Tibial artery (tissue), 4 donors: ENCODE measurements at regions not wholly inside any gene's neighbourhood (a gene's known extent, or its start where the extent isn't known, plus 50 kb on each side); places are given as distances from the start of the nearest gene placed in this dataset.

Experiments used
- DNase-seq, 2 donors: peaks; one replicate each; pipeline ENCODE4 v3.0.0-alpha.2; 2019
- H3K27ac ChIP-seq, 2 donors: fragments of 200-600 bp; sonication (generic) in 1 of 2; 1 replicate in 1 of 2; 2 replicates in 1 of 2; pipeline ENCODE4 v1.5.1; 2018 to 2019; ENCODE audit warnings: mild to moderate bottlenecking in 1 of 2
- H3K27me3 ChIP-seq, 2 donors: fragments of 200-600 bp; sonication (generic) in 1 of 2; one replicate each; pipeline versions ENCODE4 v1.5.1 to v1.6.0; 2016 to 2019
- H3K36me3 ChIP-seq, 3 donors: fragments of 200-600 bp; sonication (generic) in 2 of 3; one replicate each; pipeline ENCODE4 v1.5.1; 2016 to 2019; ENCODE audit warnings: mild to moderate bottlenecking in 2 of 3
- H3K4me1 ChIP-seq, 4 donors: fragments of 200-600 bp; sonication (generic) in 2 of 4; 1 replicate in 3 of 4; 2 replicates in 1 of 4; pipeline ENCODE4 v1.5.1; 2016 to 2019
- H3K4me3 ChIP-seq, 2 donors: fragments of 200-600 bp; sonication (generic) in 1 of 2; 1 replicate in 1 of 2; 2 replicates in 1 of 2; pipeline ENCODE4 v1.5.1; 2018 to 2019; ENCODE audit warnings: mild to moderate bottlenecking in 2 of 2
- H3K9me3 ChIP-seq, 3 donors: fragments of 200-600 bp; sonication (generic) in 1 of 3; one replicate each; pipeline ENCODE4 v1.5.1; 2016 to 2019
- CTCF ChIP-seq, 2 experiments: fragments of 200-600 bp in 1 of 2; fragments of 450-650 bp in 1 of 2; IDR thresholded peaks; one replicate each; pipeline ENCODE4 v1.5.1; 2017 to 2019; ENCODE audit warnings: antibody characterized with exemption in 2 of 2, mild to moderate bottlenecking in 1 of 2, moderate library complexity in 1 of 2
- intact Hi-C: fragments of 100-400 bp; cut with DNase I; formaldehyde crosslinking; loops from one replicate; pipeline ENCODE4 v1.15.0; 2023; ENCODE audit warnings: low total_unique reads

- intact Hi-C loops: no loop called here
- peak in 1 of 2 donors; percentile 20 for DNase-seq
Measured at GRCh38 chr10:55410415-55410885, 609.4 kb upstream of the PCDH15 start.

GRCh38 chr10:55404094-55404493, 603.1 kb upstream of the PCDH15 start:
- DNase-seq: no peak
- Histone ChIP-seq H3K36me3 (no peaks in the 10 kb centered on the region), H3K4me1 (no peaks in the 10 kb centered on the region), H3K27ac (no peak overlapping the region), H3K4me3 (no peak overlapping the region), H3K9me3 (no peaks in the 10 kb centered on the region), H3K27me3 (no peaks in the 10 kb centered on the region)
- no peak for TF ChIP-seq CTCF (IDR thresholded peaks at IDR 0.05)
- intact Hi-C loops: no loop called here

More at GRCh38 chr10:55410415-55410885, 609.4 kb upstream of the PCDH15 start:
- no peaks in the 10 kb centered on the region for H3K9me3 ChIP-seq
- no peaks in the 10 kb centered on the region for H3K4me1 ChIP-seq
- H3K27me3 ChIP-seq: no peaks in the 10 kb centered on the region
- no peak for TF ChIP-seq CTCF (IDR thresholded peaks at IDR 0.05)
- no peak overlapping the region for H3K27ac ChIP-seq
- no peaks in the 10 kb centered on the region for H3K36me3 ChIP-seq
- H3K4me3 ChIP-seq: no peak overlapping the region

GRCh38 chr10:55400075-55400849, 599.2 kb upstream of the PCDH15 start:
- intact Hi-C loops: no loop called here
- Histone ChIP-seq H3K27me3 (no peaks in the 10 kb centered on the region), H3K27ac (no peak overlapping the region), H3K4me3 (no peak overlapping the region), H3K4me1 (no peaks in the 10 kb centered on the region), H3K9me3 (no peaks in the 10 kb centered on the region), H3K36me3 (no peaks in the 10 kb centered on the region)
- TF ChIP-seq CTCF (IDR thresholded peaks at IDR 0.05): no peak
- no peak for DNase-seq

GRCh38 chr10:55398497-55398882, 597.5 kb upstream of the PCDH15 start:
- Histone ChIP-seq H3K4me3 (no peak overlapping the region), H3K36me3 (no peaks in the 10 kb centered on the region), H3K27me3 (no peaks in the 10 kb centered on the region), H3K27ac (no peak overlapping the region), H3K9me3 (no peaks in the 10 kb centered on the region), H3K4me1 (no peaks in the 10 kb centered on the region)
- DNase-seq: no peak
- no peak for TF ChIP-seq CTCF (IDR thresholded peaks at IDR 0.05)
- intact Hi-C loops: no loop called here

GRCh38 chr10:55397777-55398496, 596.9 kb upstream of the PCDH15 start:
- intact Hi-C loops: no loop called here
- DNase-seq: no peak
- Histone ChIP-seq H3K27me3 (no peaks in the 10 kb centered on the region), H3K27ac (no peak overlapping the region), H3K9me3 (no peaks in the 10 kb centered on the region), H3K4me3 (no peak overlapping the region), H3K36me3 (no peaks in the 10 kb centered on the region), H3K4me1 (no peaks in the 10 kb centered on the region)
- no peak for TF ChIP-seq CTCF (IDR thresholded peaks at IDR 0.05)
